ENCODE measurements at regions not wholly inside any gene's neighbourhood (a gene's known extent, or its start where the extent isn't known, plus 50 kb on each side); places are given as distances from the start of the nearest gene placed in this dataset.
"Not testable (repeated sequence)": the region's sequence is repeated elsewhere in the genome, so short reads cannot be mapped to it uniquely, and the experiment has no call there.

DNA sequence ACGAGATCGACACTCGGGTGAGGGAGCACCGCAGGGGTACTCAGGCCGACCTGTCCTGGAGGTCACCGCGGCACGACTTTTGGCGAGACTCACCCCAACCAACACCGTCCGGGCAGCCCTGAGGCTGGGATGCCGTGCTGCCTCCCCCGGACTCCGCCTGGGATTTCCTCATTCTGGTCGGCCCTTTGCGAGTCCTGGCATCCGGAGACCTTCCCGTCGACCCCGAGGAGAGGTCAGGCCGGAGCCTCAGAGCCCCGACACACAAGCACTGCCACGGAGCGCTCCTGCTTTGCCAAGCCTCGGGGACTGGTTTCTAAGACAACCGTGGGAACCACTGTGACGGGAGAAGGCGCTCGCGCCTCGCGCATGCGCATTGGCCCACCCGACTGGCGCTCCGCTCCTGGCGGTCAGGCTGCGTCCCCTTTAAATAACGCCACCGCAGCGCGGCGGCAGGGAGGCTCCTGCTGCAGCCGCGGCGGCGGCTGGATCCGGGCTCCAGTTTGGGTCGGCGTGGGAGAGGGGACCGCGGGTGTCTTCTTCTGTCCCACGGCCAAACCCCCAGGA, 166.4 kb upstream of the ZNF337 start:
- peak; percentile 86 for DNase-seq

DNA sequence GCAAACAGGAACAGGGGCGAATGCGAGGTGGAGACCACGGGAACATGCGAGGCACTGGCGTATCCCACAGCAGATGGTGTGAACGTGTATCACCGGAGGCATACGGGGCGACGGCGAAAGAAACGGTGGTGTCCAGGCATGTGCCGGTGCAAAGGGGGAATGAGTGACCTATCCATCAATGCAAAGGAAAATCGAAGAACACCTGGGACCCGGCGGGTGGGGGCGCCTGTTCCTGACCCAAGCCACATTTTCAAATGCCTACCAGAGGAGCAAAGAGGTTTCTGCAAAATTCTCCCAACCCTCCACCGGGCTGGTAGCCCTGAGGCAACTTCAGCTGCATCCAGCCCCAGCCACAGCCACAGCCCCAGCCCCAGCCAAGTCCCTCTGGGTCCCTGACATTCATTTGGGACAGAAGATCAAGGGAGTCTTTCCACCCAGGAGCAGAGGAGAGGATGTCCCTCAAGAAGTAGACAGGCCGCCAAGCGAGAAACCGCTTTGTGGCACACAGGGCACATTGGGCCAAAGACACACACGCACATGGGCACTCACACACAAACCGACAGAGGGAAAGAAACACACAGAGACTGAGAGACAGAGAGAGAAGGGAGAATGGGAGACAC, 164.0 kb upstream of the ZNF337 start:
- no peak for DNase-seq

DNA sequence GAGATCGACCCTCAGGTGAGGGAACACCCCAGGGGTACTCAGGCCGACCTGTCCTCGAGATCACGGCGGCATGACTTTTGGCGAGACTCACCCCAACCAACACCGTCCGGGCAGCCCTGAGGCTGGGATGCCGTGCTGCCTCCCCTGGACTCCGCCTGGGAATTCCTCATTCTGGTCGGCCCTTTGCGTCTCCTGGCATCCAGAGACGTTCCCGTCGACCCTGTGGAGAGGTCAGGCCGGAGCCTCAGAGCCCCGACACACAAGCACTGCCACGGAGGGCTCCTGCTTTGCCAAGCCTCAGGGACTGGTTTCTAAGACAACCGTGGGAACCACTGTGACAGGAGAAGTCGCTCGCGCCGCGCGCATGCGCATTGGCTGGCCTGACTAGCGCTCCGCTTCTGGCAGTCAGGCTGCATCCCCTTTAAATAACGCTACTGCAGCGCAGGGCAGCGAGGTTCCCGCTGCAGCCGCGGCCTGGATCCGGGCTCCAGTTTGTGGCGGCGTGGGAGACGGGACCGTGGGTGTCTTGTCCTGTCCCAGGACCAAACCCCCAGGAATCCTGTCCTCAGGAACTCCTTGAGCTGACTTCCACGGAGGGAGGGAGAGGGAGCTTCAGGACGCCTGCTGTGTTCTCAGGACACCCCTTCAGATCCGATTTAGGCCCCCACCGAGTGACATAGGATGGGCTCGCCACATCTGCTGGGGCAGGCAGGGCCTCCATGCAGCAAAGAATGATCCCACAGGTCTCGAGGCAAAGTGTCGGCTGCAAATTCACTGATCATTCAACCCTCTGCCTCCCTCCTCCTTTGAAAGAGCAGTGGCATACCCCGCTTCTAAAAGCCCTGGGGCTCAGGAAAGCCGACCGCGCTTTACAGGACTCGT, 163.2 kb upstream of the ZNF337 start:
- peak; percentile 84 for DNase-seq

- no peak for DNase-seq
These were observed 162.1 kb upstream of the ZNF337 start for GRCh38 chr20:25858495-25859425.

- not testable (repeated sequence) for DNase-seq
These were observed 160.6 kb upstream of the ZNF337 start for GRCh38 chr20:25857091-25857788.

GRCh38 chr20:25856256-25856884, 159.7 kb upstream of the ZNF337 start:
- DNase-seq: no peak

GRCh38 chr20:25855451-25856156, 159.0 kb upstream of the ZNF337 start:
- not testable (repeated sequence) for DNase-seq

DNA sequence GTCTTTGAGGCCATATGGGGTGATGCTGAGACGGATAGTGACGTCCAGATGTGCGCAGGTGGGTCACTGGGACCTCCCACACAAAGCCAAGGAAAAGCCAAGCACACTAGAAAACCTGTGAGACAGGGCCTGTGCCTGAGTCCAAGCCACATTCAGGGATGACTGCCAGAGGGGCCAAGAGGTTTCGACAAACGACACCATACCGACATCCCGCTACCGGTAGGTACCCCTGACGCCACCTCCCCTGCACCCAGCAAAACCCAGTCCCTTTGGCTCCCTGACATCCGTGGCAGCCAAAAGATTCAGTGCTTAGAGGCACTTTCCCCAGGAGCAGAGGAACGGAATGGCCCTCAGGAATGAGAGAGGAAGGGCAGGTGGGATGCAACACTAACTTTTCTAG, 158.0 kb upstream of the ZNF337 start:
- not testable (repeated sequence) for DNase-seq

DNA sequence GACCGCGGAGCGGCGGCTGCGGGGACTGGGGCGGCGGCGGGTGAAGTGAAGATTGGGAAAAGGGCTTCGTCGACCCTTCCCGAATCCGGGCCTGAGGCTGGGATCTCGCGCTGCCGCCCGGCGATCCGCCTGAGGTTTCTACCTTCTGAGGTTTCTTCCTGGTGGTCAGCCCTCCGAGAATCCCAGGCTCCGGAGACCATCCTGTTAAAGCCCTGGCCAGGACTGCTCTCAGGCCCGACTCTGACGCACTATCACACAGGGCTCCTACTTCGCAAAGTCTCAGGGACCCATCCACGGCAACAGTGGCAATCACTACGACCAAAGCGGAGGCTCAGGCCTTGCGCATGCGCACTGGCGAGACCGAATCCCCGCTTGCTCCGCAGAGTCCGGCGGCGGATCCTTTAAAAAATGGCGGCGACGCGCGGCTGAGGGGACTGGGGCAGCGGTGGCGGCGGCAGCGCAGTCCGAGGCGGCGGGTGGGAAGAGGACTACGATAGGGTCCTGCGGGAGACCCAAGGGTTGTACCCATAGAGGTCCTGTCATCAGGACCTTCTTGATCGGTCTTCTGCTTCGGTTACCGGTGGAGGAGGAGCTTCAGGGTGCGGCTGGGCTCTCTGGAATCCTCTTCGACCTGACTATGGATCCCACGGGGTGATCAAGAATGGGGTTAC, 157.2 kb upstream of the ZNF337 start:
- DNase-seq: peak; percentile 88

DNA sequence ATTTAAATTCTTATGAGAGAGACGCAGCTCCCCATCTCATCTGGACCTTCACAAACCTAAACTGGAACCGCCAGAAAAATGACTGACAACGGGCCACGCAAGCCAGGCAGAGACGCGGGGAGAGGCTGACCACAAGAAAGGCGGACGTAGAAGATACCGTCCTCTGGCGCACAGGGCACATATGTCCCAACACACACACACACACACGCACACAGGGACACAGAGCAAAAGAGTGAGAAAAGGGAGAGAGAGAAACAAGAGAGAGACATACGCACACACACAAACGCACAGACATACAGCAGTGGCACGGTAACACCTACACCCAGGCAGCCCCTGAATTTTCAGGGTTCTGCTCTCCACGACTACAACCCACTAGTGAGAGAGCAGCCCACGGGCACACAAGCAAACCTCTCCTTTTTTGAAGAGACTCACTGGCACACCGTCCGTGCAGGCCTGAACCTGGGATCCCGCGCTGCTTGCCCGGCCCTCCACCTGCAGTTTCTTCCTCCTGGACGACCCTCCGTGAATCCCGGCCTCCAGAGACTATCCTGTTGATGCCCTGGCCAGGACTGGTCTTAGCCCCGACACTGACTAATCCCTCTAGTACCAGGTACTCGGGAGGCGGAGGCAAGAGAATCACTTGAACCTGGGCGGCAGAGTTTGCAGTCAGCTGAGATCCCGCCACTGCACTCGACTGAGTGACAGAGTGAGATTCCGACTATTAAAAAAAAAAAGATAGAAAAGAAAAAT, 156.5 kb upstream of the ZNF337 start:
- not testable (repeated sequence) for DNase-seq

- not testable (repeated sequence) for DNase-seq
These were observed 153.5 kb upstream of the ZNF337 start for GRCh38 chr20:25850133-25850532.

GRCh38 chr20:25848222-25848621, 151.6 kb upstream of the ZNF337 start:
- no peak for DNase-seq

GRCh38 chr20:25844640-25845039, 148.0 kb upstream of the ZNF337 start:
- DNase-seq: not testable (repeated sequence)

- not testable (repeated sequence) for DNase-seq
These were observed 116.9 kb upstream of the ZNF337 start for GRCh38 chr20:25813511-25813910.

GRCh38 chr20:25798174-25798993, 101.7 kb upstream of the ZNF337 start:
- not testable (repeated sequence) for DNase-seq

GRCh38 chr20:25797062-25797461, 100.4 kb upstream of the ZNF337 start:
- not testable (repeated sequence) for DNase-seq

DNA sequence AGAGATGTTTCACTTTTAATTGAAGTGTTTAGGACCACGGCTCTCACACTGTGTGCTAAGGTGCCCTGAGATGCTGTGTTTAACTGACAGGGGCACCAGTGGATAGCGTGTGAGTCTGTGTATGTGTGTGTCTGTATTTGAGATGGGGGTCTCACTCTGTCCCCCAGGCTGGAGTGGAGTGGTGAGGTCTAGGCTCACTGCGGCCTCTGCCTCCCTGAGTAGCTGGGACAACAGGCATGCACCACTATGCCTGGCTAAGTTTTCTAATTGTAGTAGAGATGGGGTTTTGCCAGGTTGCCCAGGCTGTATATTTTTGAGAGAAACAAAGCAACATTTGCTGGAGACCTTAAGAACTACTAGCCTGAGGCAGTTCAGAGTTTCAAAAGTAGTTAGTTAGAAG, 80.6 kb upstream of the ZNF337 start:
- DNase-seq: not testable (repeated sequence)

GRCh38 chr20:25774711-25775110, 78.1 kb upstream of the ZNF337 start:
- not testable (repeated sequence) for DNase-seq

GRCh38 chr20:25774203-25774602, 77.5 kb upstream of the ZNF337 start:
- DNase-seq: not testable (repeated sequence)

All from stimulated activated CD4-positive, alpha-beta T cell treated with anti-CD3 and anti-CD28 coated beads, Interleukin-1b, Interleukin-23, amount 100 ng/mL, for 48 hours (primary cell).